H4 (cell line): ENCODE measurements at regions not wholly inside any gene's neighbourhood (a gene's known extent, or its start where the extent isn't known, plus 50 kb on each side); places are given as distances from the start of the nearest gene placed in this dataset.

ENCODE experiments used
- DNase-seq: peaks from one replicate; pipeline ENCODE4 v3.0.0-alpha.2; 2015; ENCODE audit warnings: low spot score

GRCh38 chr11:95515371-95515770 lies 274.2 kb downstream of the FAM76B start:
- no peak for DNase-seq

DNA sequence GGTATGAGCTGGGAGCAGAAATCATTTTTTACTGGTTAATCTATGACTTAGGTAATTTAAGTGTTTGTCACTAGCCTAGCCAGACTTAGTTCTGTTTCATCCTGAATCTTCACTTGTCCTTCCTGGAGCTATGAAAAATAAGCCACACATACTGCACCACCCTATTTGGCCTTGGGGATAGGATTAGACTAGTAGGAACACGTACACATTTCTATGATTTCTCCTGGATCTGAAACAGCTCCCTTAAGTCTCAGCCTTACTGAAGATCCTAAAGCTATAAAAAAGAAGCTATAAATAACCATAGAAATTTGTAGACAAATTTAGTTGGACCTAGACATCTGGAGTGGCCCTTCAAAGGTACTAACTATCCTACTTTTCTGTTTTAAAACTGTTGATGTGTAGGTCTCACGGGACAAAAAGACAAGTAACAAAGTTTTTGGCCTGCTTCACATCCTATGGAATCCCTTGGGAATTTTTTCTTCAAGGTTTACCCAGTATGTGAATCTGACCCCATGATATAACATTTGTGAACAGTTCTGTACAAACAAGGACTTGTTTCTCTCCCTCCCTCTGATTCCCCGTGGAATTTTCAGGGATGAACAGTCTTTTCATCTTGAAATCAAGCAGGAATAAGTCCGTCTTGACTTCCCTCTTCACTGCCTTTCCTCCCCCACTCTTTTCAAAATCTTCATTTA lies 275.0 kb downstream of the FAM76B start:
- no peak for DNase-seq

- DNase-seq = peak; percentile 61
Measured at GRCh38 chr11:95512682-95513081, 276.9 kb downstream of the FAM76B start.

DNA sequence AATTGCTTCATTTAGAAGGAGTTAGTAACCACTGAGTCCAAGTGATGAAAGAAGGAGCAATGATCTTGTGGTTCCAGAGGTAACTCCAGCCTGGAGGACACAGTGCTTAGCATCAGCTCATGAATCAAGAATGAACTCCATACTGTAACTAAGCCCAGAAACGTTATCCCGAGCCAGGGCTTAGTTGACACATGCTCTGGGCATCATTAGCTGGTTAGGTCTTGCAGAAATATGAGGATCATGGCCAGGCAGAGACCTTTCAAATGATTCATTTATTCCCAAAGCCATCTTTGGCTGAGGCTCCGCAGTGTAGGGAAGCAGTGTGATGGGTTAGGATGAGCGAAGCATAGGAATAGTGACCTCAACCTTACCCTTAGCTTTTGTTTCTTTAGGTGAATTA lies 277.4 kb downstream of the FAM76B start:
- DNase-seq = peak; percentile 21

DNA sequence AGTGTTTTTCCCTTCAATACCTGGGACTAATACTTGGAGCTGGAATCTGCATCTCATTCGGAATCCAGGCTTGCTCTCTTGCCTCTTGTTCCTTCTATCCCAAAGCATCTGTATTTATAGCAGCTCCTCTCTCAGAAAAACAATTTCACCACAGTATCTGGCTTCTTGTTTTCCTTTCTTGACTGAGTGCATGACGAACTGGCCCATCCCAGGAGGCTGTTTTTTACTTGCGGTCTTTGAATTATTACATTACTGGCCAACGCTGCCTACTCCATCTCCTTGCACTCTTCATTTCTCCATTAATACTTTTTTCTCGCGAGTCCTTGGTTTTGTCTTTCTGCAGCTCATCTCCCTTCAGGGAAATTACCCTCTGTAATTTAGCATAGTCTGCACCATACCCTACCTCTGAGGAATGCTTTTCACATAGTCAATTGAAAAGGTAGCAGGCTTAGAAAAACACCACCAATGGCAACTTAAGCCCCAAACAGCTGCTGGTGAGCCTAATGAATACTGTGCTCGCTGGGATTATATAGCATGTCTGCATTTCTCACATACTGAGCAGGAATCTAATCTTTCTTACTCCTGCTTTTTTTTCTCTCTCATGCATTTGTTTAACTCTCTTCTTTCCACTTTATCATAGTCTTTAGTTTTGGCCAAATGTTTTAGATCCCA lies 277.4 kb upstream of the SESN3 start:
- no peak for DNase-seq

GRCh38 chr11:95507794-95508193 lies 276.8 kb upstream of the SESN3 start:
- DNase-seq = no peak

- DNase-seq = no peak
Measured at GRCh38 chr11:95506777-95507176, 275.8 kb upstream of the SESN3 start.

- DNase-seq = peak; percentile 49
Measured at GRCh38 chr11:95505927-95506426, 275.0 kb upstream of the SESN3 start.

DNA sequence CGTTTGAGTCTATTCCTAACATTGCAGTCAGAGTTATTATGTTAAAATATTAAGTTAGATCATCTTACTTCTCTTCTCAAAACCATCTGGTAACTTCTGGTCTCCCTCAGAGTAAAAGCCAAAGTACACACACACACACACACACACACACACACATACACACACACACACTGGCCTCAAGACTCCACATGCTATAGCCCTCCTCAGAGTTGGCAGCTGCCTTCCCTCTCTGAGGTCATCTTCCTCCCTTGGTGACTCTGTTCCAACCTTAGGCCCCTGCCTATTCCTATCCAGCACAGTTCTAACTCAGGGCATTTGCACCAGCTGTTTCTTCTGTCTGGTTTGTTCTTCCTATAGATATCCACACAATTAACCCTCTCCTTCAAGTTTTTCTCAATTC lies 272.0 kb upstream of the SESN3 start:
- no peak for DNase-seq

GRCh38 chr11:95502522-95502921 lies 271.5 kb upstream of the SESN3 start:
- no peak for DNase-seq

DNA sequence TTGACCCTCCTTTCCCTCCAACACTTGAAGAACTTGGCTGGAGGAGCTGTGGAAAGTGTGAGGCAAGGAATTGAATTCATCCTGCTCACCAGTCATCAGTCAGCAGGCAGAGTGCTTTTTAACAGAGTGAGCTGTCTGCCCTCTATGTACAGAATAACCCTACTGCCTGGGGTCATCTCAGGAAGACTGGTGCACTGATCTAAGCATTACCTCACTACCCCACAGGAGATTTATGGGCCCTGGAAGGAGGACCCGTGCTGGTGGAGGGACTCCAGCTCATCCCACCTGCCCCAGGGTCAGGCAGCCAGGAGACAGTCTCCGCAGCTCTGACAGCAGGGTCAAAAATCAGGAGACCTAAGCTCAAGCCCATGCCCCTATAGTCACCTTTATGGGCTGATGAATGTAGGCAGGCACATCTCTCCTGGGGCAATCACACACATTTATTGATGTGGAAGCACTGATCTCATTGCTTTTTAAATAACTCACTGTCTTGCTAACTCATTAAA lies 270.8 kb upstream of the SESN3 start:
- DNase-seq = no peak

- no peak for DNase-seq
Measured at GRCh38 chr11:95500466-95500865, 269.5 kb upstream of the SESN3 start.

- DNase-seq = no peak
Measured at GRCh38 chr11:95499516-95500135, 268.6 kb upstream of the SESN3 start.

- no peak for DNase-seq
Measured at GRCh38 chr11:95498722-95499425, 267.9 kb upstream of the SESN3 start.

DNA sequence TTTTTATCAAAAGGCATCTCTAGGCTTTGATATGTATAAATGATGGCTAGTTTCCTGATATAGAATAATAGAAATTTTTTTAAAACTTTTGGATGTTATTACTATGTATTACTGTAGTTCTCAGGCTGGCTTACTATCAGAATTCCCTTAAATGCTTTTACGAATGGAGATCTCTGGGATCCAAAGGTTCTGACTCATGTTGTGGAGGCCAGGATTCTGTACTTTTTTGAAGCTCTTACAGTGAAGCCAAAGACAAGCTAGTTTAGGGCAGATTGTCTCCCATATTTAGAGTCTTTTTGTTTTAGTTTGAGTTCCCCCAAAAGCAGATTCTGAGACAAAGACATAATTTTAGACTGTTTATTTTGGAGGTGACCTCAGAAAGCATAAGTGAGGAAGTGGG lies 265.9 kb upstream of the SESN3 start:
- DNase-seq = no peak

GRCh38 chr11:95495706-95496105 lies 264.7 kb upstream of the SESN3 start:
- DNase-seq = no peak

DNA sequence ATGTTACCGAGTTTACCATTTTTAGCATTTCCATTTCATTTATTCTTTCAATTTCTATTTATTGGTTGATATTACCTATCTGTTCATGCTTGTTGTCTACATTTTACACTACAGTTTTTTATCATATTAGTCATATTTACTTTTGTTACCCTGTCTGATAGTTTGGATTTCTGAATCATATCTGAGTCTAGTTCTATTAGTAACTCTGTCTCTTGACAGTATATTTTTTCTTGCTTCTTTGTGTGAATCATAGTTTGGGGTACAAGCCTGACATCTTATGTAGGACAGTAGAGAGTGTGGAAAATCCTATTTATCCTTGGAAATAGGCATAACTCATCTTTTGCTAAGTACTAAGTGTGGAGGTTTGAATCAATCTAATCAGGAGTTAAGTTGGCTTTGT lies 263.9 kb upstream of the SESN3 start:
- no peak for DNase-seq

DNA sequence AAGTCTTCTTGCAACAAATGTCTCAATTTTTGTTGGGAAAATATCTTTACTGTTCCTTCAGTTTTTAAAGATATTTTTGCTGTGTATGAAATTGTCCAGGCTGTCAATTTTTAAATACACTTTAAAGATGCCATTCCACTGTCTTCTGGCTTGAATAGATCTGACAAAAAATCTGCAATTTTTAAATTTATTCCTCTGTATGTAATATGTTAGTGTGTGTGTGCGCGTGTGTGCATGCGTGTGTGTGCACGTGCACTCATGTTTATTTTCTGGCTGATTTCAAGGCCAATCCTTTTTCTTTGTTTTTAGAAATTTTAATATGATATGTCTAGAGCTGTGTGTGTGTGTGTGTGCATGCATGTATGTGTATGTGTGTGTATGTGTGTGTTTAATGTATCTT lies 263.2 kb upstream of the SESN3 start:
- DNase-seq = no peak

DNA sequence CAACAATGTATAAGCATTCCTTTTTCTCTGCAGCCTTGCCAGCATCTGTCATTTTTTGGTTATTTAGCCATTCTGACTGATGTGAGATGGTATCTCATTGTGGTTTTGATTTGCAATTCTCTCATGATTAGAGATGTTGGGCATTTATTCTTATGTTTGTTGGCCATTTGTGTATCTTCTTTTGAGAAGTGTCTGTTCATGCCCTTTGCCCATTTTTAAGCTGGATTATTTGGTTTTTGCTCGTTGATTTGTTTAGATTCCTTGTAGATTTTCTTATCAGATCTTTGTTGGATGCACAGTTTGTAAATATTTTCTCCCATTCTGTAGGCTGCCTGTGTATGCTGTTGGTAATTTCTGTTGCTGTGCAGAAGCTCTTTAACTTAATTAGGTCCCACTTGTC lies 259.6 kb upstream of the SESN3 start:
- DNase-seq = no peak

DNA sequence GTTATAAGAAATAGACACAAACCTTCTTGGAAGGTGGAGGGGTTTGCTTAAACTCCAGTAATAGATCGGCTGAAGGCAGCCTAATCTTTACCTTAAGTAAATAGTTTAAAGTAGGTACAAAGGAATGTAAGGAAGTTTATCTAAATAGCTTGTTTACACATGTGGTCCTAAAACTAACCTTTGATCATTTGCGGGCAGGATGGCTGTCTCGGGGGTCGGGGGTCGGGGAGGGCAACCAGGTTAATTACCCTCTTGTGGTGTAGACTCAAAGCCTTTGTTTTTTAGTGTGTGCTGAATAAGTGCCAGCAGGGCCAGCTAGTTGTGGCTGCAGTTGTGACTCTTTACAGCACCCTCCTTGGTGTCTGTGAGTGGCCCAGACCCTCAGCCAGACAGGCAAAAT lies 256.9 kb upstream of the SESN3 start:
- no peak for DNase-seq

DNA sequence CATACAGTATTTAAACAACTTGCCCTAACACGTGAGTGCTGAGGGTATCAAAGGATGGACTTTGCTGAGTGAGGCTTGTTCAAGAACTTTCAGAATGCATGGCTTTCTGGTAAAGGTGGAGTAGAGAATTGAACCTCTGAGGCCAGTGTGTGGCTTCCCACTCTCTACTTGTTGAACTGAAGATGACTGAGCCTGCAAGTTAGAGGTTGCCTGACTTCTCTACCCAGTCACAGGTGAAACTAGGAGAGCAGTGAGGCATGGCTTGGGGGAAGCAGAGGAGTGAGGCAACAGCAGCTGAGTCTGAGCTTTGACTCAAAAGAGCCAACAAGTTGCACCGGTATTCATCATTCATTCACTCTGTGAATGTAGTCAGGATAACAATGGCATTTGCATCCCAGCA lies 256.4 kb upstream of the SESN3 start:
- no peak for DNase-seq

DNA sequence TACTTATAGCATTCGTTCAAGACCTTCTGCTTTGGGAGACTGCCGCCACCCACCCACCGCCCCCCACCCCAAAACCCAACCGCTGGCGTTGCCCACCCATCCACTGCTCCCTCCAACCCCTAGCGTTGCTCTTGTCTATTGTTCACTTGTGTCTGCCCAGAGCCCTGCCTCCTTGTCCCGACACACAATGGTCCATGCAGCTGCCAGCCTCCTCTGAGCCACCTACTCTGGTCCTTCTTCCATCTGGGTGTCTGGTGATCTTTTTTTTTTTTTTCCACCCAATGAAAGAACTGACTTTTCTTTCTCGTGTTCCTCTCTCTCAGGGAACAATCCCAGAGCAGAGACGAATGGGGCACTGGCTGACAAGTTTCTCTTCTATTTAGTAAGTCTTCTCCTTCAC lies 256.0 kb upstream of the SESN3 start:
- DNase-seq = no peak
